ENCODE measurements at regions not wholly inside any gene's neighbourhood (a gene's known extent, or its start where the extent isn't known, plus 50 kb on each side); places are given as distances from the start of the nearest gene placed in this dataset.

GRCh38 chr2:2764739-2765138 lies 433.7 kb upstream of the MYT1L start:
- ATAC-seq (ENCODE audit: low FRiP score) (no peak), DNase-seq (ENCODE audit: low spot score) (no peak)
- TF ChIP-seq CTCF (IDR thresholded peaks at IDR 0.05) = no peak

- ATAC-seq (ENCODE audit: low FRiP score) = no peak
- no peak for TF ChIP-seq CTCF (IDR thresholded peaks at IDR 0.05)
- no peak for DNase-seq (ENCODE audit: low spot score)
Observed at GRCh38 chr2:2764001-2764355, 432.9 kb upstream of the MYT1L start.

GRCh38 chr2:2763351-2764000 lies 432.4 kb upstream of the MYT1L start:
- no peak for ATAC-seq (ENCODE audit: low FRiP score)
- DNase-seq (ENCODE audit: low spot score) = no peak
- no peak for TF ChIP-seq CTCF (IDR thresholded peaks at IDR 0.05)

GRCh38 chr2:2762913-2763312 lies 431.8 kb upstream of the MYT1L start:
- no peak for DNase-seq (ENCODE audit: low spot score)
- no peak for TF ChIP-seq CTCF (IDR thresholded peaks at IDR 0.05)
- ATAC-seq (ENCODE audit: low FRiP score) = no peak

DNA sequence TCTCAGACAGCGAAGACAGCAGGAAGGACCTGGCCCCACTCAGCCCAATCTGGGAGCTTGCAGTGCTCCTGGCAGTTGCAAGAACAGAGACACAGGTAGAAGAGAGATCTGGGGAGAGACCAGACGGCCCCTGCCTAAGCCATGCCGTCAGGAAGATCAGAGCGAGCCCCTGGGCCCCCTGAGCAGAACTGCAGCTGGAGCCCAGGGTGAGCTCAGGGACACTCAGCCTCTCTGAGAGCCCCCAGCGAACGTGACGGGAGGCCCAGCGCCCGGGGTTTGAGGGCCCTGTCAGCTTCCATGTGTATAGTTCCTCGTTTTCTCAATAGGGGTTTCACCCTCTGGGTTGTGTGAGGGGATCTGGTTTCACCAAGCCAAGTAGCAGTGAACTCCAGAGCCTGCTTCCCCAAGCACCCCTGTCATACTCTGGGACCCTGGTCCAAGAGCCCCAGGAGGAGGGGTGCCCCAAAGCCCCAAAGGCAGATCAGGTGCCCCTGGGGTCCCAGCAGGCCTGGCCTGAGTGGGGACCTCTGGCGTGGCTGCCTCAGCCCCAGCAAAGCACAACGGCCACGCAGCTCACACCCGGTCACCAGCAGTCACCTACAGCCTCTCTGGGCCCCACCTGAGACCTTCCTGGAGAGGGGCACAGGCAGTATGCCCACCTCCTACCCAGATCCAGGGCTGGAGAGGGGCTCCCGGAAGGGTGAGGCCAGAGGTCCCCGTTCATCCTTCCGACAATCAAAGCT lies 431.3 kb upstream of the MYT1L start:
- ATAC-seq (ENCODE audit: low FRiP score) = no peak
- DNase-seq (ENCODE audit: low spot score) = no peak
- no peak for TF ChIP-seq CTCF (IDR thresholded peaks at IDR 0.05)

GRCh38 chr2:2758793-2759367 lies 427.8 kb upstream of the MYT1L start:
- ATAC-seq (ENCODE audit: low FRiP score) (no peak), DNase-seq (ENCODE audit: low spot score) (no peak)
- no peak for TF ChIP-seq CTCF (IDR thresholded peaks at IDR 0.05)

DNA sequence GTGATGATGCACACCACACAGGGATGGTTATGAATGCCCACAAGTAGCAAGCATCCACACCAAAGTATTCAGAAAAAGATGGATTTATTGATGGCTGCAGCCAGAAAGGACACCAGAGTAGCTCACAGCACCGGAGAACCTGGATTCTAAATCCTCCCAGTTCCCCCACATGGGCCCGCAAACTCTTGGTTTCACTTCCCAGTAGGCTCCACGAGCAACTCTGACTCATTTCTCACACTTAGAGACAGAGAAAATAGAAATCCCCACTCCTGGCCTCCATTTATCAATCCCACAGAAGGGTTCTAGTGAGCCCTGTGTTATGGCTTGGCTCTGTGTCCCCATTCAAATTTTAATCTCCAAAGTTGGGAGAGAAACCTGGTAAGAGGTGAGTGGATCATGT lies 426.7 kb upstream of the MYT1L start:
- ATAC-seq (ENCODE audit: low FRiP score) (no peak), DNase-seq (ENCODE audit: low spot score) (no peak)
- no peak for TF ChIP-seq CTCF (IDR thresholded peaks at IDR 0.05)
